GM18507 (cell line): ENCODE measurements at regions not wholly inside any gene's neighbourhood (a gene's known extent, or its start where the extent isn't known, plus 50 kb on each side); places are given as distances from the start of the nearest gene placed in this dataset.

Experiments
- DNase-seq: peaks from one replicate; pipeline ENCODE4 v3.0.0; 2011; ENCODE audit warnings: low read depth; ENCODE audit not compliant: insufficient read length; ENCODE audit errors: extremely low spot score
- FAIRE-seq: peaks from 2 replicates; lab custom pipeline; 2011; peaks lifted over from hg19 to GRCh38; lab: Jason Lieb, UNC

DNA sequence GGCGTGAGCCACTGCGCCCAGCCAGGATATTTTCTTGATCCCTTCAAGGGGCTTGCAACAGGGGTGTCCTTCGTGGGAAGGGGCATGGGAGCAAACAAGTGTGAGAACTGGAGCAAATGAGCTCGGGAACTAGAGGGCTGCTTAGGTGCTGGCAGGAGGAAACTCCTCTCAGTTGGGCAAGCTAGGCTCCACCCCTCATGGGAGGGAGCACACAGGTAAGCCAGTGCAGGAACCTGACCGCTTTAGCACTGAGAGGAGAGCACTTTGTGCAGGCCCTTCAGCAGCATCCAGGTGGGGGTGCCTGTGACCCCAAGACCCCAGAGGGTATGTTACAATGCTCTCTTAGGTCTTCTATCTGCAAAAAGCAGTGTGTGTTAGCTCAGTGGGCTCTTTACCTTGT, 755.4 kb upstream of the MDGA2 start:
- DNase-seq = no peak
- FAIRE-seq = no peak

DNA sequence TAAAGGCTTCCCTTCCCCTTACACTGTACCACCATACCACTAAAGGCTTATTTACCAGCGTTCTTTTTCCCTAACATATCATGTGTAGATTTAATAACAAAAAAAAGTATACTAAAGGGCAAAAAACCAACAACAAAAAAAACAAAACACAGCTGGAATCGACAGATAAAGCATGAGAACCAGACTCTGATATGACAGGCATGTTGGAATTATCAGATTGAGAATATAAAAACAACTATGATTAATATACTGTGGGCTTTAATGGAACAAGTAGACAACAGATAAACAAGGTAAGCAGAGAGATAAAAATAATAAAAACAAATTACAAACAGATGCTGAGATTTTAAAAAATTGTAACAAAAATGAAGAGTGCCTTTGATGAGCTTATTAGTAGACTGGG, 754.1 kb upstream of the MDGA2 start:
- FAIRE-seq = no peak
- DNase-seq = no peak

DNA sequence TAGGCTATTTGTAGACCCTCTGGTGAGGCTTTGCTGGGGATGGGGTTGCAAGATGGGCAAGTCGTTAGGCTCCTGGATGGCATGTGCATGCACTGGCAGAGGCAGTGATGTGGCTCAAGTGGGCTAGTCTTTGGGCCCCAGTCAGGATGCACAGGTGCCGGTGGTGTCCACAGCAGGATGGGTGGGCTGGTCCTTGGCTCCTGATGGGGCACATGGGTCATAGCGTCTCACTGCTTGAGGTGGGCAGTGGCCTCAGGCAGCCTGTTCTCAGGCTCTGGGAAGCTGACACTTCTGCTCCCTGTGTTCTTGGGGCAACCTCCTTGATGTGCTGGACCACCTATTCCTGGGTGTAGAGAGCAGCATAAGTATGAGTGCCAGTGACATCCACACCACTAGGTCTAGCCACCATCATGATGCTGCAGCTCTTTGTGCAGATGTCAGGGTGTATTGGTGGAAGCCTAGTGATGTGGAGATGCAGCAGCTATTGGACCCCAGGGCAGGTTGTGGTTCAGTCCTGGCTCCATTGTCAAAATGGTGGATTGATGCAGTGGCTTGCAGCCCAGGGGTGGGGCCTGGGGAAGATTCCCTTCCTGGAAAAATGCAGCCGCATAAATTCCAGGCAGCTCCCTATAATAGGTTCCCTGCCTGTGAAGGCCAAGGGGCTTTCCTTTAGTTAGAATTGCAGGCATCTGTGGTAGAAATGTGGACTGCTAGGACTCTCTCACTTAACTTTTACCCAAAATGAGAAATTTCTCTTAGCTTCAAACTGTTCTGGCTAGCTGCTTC, 742.5 kb upstream of the MDGA2 start:
- no peak for FAIRE-seq
- DNase-seq = no peak

DNA sequence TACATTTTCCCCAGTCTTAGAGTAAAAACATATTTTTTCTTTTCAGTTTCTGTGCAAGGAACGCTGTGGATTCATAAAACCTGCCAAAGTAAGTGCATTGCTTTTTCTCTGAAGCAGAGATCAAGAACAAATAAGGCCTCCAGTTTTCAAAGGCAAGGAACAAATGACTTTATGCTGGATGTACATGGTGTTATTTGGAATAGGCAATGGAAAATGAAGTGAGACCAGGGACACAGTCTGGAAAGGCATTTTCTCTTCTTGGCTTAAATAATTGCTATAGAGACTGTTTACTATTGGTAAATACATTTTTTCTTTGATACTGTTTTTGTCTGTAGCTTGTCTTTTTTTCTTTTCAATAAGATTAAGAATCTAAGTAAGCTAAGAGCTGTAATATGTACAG, 725.9 kb upstream of the MDGA2 start:
- FAIRE-seq = no peak

DNA sequence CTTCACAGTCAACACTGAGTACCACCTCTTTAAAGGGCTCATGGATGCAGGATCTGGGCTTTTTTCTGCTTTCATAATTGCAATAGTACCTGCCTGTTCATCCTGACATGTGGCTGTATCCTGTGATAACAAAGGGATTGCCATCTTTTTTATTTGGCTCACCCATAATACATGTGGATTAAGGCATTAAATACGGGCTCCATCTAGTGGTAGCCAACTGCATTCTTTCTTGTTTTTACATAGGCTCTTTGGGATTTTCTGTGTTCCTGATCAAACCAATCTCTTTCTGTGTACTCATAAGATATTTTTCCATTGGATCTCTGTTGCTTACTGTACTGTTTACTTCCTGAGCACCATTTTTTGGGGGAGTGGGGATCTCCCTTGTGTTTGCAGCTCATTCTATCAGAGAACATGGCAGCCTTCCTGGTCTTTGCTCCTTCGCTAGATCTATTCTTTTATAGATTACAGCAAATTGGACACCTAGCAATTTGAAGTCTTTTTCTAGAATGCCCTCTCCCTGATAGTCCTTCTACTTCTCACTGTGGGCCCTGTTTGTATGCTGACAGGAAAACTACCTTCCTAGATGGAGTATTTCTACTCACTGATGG, 723.4 kb upstream of the MDGA2 start:
- DNase-seq = no peak
- no peak for FAIRE-seq

More for the DNA sequence above, 725.9 kb upstream of the MDGA2 start:
- no peak for DNase-seq

DNA sequence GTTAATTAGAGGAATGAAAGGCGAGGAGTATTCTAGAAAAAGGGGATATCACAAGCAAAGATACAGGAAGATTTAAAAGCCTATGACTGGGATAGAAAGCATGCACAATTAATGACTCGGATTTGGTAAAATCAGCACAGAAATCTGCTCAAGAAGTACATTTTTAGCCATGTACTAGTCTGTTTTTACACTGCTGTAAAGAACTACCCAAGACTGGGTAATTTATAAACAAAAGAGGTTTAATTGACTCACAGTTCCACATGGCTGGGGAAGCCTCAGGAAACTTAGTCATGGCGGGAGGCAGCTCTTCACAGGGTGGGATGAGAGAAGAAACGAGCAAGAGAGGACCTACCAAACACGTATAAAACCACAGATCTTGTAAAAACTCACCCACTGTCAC, 716.3 kb upstream of the MDGA2 start:
- FAIRE-seq = no peak
- DNase-seq = no peak

DNA sequence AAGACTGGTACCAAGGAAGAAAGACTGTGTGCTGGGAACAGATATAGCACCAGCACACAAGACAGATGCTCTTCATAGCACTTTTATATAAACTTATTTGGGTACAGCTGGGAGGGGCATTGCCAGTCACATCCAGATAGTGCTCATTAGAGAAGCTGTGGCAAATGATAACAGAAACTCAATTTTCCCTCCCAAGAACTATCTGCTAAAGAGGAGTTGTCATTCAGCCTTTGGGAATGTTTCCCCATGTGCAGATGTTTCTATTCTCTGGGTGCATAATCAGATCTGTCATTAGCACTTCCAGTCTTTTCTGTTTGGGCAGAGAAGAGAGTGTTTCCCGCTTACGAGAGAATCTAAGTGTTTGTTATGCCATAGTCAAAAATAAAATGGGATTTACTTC, 714.9 kb upstream of the MDGA2 start:
- no peak for DNase-seq
- no peak for FAIRE-seq

DNA sequence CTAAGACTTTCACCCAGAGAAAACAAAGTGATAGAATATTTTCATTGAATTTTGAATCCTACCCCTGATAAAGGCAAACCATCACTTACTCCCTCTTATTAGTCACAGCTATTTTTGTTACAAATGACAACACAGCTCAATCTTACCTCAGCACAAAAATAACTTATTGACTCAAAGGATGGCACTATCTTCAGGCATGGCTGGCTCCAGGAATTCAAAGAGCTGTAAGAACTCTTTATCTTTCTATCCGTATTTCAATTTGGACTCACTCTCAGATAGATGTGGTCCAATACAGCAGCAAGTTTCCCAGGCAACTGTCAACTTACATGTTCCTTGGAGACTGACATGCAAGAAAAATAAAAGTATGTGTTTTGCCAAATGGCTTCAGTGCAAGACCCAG, 709.4 kb upstream of the MDGA2 start:
- DNase-seq (no peak), FAIRE-seq (no peak)

DNA sequence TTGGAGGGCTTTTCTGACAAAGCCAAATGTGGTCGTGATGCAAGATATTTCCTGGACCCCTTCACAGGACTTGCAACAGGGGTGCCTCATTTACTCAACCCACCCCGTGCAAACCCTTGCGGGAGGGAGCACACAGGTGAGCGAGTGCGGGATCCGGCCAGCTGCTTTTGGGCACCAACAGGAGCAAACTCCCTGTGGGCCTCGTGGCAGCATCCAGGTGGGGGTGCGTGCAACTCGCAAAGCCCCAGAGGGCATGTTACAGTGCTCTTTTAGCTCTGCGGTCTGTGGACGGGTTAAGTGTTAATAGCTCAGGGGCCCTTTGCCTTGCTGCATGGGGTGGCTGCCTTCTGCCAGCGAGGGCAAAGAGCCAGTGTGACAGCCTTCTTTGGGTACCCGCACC, 707.6 kb upstream of the MDGA2 start:
- no peak for DNase-seq
- no peak for FAIRE-seq

DNA sequence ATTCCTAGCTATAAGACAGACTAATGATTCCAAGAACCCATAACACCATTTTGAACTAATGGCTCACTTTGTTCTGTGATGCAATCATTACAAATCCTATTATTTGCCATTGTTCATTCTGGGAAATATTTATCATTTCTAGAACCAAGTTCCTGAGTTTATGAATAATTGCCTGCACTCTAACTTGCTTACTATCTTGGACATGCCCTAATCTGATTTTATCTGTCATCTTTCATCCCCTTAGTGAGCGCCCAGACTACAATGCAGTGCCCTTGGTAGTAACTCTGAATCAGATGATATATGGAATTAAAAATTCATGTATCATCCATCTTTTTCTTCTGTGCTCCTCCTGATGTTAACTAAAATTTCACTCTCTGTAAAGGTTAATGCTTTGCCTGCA, 703.1 kb upstream of the MDGA2 start:
- FAIRE-seq (no peak), DNase-seq (no peak)

DNA sequence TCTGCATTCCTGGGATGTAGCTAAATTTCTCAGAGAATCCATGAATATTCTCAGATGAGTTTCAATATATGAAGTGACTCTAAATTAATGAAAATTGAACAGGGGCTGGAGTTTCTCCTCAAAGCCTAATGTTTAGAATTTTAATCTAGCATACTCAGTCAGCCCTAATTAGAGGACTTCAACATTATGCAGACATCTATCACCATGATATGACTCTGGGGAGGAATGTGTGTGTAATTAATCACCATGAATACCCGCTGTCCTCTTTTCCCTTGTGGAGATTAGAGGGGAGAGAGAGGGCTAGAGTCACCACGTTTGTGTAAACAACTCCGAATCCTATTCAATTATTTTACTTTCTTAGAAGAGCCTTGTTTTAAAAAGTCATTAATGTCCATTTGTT, 698.6 kb upstream of the MDGA2 start:
- DNase-seq (no peak), FAIRE-seq (no peak)

DNA sequence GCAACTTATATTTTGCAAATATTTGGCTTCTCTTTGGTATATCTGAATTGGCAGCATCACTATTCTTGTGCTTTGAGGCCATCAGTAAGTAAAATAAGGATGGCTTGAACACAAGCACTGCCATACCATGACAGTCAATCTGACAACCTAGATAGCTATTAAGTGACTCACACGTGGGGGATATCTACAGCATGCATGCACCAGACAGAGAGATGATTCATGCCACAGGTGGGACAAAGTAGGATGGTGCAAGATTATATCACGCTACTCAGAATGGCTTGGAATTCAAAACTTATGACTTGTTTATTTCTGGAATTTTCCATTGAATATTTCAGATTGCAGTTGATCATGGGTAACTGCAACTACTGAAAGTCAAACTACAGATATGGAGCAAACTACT, 675.6 kb upstream of the MDGA2 start:
- DNase-seq (no peak), FAIRE-seq (no peak)

DNA sequence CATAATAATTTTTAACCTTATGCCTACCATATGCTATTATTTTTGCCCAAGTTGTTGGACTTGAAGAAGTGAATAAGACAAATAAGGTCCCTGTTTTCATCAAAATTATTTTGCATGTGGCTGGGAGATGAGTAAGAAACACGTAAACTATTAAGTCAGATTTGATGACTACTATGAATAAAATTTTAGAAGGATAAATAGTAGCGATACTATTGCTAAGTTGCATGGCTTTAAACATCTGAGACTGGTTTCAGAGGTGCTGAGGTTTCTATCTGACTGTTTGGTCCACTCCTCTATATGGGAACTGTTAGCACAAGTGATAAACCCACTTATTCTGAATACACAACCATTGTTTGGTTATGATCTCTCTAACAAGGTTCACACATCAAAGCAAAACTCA, 674.3 kb upstream of the MDGA2 start:
- FAIRE-seq (no peak), DNase-seq (no peak)

DNA sequence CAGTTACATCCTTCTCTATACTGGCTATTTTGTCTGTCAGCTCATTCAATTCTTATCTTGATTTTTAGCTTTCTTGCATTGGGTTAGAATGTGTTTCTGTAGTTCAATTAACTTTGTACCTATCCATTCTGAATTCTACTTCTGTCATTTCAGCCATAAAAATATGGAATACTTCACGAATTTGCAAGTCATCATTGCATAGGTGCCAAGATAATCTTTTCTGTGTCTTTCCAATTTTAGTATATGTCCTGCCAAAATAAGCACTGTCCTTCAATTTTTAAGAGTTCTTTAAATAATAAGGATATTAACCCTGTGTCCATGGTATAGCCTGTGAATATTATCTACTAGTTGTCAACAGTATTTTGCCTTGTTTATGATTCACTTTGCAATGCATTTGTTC, 665.7 kb upstream of the MDGA2 start:
- FAIRE-seq (no peak), DNase-seq (no peak)

DNA sequence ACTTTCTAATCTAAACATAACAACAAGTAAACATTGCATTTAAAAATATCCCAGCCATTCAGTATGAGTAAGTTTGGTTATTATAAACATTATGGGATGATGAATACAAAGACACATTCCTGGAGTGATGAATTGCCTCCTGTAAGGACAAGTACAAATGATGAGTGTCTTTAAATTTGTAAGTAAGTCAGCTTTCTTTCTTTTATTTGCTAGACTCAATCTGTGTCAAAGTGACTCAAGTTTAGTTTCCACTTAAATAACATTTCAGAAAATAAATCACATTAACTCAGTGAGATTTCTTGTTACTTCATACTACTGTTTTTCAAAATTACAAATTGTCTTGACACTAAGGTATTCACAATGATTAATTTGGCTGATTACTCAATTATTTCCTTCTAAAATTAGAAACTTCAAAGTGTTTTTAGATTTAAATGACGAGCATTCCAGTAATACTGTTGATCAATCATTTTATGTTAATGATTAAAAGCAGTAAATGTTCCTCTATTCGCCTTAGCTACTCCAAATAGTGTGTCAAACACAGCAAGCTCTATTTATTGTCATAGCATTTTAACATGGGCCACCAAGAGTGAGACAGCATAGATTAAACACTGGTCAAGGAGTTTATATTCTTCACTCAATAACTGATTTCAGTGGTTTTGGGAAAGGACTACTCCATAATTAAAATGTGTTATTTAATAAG, 658.0 kb upstream of the MDGA2 start:
- FAIRE-seq = no peak

DNA sequence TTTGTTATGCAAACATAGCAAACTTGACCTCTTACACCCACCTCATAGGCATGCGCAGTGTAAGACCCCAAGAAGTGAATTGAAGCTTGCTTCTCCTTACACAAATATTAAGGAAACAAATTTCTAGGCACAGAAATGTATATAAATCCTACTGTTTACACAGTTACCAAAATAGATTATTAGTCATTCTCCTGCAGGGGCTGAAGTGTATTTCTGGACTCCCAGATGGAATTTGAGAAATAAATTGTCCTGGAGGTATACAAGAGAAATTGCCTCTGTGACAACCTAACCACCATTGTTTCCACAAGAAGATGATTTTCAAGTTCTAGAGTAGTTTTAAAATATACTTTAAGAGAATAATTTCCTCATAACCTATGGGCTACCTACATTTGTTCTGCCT, 656.0 kb upstream of the MDGA2 start:
- FAIRE-seq = no peak

More for the DNA sequence above, 658.0 kb upstream of the MDGA2 start:
- DNase-seq = no peak

DNA sequence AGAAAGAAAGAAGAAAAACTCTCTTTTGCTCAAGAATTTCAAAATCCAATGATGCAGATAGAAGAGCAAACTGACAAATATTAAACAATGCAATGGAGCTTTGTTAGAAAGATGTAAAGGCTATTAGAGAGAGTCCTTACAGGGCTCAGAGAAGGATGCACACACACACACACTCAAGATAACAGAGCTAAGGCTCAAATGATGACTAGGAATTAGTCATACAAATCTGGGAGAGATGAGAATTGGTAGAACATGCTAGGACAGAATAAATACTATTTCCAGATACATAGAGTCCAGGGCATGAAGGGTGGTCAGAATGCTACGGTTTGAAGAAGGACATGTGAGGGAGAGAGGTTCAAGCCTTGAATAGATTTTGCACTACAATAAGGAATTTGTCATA, 650.1 kb upstream of the MDGA2 start:
- no peak for DNase-seq

More for the DNA sequence above, 656.0 kb upstream of the MDGA2 start:
- DNase-seq = no peak

DNA sequence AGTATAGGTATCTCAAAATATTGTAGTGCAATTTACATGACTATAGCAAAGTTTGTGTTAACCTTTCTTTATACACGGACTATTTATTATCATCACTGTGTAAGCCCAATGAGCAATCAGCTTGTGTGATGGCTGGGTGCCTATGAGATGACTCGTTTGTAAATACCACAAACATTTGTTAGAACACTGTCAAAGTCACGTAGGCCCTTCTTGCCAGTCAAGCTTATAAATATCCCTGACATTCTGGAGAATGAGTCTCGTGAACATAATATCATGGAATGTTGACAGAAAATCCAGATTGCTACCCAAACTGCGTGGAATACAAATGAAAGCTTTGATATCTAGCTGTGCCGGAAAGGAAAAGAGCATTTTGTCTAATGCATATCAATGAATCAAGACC, 648.3 kb upstream of the MDGA2 start:
- DNase-seq (no peak), FAIRE-seq (no peak)

More for the DNA sequence above, 650.1 kb upstream of the MDGA2 start:
- FAIRE-seq = no peak

DNA sequence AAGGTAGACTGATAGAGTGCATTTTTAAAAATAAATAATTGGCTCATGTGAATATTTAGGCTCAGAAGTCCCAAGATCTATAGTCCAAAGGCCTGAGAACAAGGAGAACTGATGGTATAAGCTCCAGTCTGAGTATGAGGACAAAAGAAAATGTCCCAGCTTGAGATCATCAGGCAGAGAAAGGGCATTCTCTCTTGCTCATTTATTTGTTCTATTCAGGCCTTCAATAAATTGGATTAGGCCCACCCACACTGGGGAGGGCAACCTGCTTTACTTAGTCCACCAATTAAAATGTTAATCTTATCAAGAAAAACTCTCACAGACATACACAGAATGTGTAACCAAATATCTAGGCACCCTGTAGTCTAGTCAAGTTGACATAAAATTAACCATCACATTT, 644.4 kb upstream of the MDGA2 start:
- DNase-seq (no peak), FAIRE-seq (no peak)

DNA sequence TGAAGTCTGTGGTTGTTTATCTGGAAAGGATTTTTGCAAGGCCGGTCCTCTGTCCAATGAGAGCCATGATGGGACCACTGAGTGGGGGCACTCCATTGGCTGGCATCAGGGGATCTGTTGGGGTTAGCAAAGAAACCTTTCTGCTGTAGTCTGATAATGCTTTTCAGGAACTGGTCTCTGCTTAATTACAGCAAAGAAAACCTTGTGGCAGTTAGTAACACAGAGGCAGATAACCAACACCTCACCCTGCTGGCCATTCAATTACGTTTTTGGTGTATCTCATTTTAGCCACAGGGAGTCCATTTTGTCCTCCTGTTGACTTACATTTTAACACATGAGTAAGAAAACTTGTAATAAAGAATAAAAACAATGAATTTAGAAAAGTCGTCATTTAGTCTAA, 629.3 kb upstream of the MDGA2 start:
- no peak for FAIRE-seq
- no peak for DNase-seq

DNA sequence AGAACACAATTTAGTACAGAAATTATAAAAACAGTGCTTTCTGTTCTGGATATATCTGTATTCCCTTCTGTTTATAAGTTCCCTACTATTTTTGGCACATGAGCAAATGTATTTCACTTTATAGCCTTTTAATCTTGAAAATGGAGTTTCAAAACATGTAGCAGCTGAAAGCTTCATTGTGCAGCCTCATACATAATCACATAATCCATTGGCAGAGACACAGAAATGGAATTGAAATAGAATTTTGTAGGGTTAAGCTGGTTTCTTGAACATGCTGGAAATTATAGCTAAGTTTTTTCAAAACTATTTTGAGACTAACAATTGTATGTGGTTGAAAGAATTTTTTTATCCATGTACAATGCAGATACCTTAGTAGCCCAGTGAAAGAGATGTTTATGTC, 614.3 kb upstream of the MDGA2 start:
- no peak for DNase-seq
- FAIRE-seq = no peak
